ENCODE measurements at regions not wholly inside any gene's neighbourhood (a gene's known extent, or its start where the extent isn't known, plus 50 kb on each side); places are given as distances from the start of the nearest gene placed in this dataset.

DNA sequence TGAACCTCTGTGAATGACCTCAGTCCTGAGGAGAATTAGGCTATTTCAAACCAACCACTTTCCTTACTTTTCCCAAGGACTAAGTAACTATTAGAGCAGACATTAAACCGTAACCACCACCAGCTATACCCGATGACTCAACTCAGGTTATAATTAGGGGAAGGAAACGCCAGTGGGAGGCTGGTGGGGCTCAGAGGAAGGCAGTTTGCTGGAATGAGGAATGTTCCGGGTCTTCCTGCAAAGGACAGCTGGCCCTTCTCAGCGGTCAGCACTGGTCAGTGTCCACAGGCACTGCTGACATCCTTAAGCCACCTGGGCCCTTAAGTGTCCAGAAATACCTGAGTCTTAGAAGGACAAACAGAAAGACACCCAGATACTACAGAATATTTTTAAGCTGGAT lies 515.2 kb downstream of the MAFB start:
- DNase-seq: no peak

DNA sequence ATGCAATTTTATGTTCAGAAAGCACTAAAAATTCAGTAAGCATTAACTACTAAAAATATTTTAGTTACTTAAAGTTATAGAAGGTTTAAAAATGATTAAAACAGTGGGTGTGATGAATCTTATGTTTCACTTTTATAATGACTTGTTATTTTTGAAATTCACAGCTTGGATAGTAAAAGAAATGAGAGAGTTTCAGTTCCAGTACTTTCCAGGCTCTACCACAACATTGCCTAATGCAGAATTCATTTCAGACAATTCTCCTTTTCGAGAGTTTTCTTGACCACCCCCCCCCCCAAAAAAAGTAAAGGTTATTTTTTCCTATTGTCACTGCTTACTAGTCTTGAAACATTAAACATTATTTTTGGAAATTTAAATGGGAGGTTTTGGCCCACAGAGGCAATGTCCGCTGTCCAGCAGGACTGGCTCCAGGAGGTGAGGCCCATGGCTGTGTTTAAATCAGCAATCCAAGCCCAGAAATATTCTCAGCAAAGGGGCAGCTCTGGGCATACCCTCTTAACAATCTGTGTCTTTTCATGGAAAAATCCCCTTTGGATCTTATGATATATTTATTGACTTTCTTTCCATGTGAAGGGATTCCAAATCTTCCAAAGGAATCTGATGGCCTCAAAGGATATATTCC lies 519.9 kb downstream of the MAFB start:
- DNase-seq: no peak

DNA sequence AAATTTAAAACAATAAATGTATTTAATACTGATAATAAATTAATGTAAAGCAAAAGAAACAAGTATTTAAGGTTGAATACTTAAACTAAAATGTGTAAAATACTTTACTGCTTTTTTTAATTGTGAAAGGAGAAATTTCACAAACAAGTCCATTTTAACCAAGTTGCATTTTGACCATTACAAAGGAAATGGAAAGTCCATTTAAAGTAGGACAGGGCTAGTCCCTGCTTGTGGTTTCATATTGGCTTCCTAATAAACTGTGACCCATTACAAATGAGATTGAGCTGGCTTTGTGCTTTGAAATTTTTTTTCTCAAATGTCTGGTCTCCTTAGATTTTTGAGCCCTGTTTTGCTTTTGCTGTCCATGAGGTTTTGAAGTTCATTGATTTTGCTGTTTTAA lies 527.6 kb downstream of the MAFB start:
- DNase-seq: no peak

DNA sequence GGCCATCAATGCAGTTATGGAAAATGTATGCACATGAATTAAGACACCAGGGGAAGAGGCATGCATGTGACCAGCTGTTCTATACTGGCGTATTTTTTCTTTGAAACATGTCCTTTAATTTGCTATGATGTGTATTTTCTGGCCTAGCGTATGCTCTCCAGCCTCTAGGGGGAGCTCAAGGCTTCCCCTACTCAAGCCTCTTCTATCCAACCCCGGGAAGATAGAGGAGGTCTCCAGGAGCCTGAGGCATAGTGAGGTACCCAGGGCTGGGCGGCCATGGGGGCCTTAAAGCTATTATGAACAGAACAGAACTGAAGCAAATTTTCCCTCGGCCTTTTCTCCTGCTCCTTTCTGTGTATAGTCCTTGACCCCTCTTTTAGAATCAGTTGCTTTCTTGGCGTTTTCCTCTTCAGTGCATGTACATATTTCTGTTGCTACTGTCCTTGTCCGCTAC lies 528.9 kb downstream of the MAFB start:
- DNase-seq: peak in 27 of 56 donors; percentile 0 to 65 (median 4)

DNA sequence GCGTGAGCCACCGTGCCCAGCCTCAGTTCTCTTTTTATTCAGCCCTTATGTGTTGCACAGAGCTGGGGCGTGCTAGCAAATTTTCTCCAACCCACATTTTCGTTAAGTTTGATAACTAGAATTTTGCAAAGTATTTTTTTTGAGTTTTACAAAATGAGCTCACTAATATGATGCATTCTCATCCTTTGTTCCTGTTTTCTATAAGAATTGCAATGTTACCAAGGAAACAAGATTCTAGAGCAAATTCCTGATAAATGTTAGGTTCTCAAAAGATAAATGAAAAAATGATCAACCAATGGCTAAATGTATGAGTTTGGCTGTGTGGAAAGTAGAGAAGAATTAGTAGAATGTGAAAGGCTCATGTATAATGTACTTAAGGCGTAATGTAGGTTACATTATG lies 529.8 kb downstream of the MAFB start:
- no peak for DNase-seq

DNA sequence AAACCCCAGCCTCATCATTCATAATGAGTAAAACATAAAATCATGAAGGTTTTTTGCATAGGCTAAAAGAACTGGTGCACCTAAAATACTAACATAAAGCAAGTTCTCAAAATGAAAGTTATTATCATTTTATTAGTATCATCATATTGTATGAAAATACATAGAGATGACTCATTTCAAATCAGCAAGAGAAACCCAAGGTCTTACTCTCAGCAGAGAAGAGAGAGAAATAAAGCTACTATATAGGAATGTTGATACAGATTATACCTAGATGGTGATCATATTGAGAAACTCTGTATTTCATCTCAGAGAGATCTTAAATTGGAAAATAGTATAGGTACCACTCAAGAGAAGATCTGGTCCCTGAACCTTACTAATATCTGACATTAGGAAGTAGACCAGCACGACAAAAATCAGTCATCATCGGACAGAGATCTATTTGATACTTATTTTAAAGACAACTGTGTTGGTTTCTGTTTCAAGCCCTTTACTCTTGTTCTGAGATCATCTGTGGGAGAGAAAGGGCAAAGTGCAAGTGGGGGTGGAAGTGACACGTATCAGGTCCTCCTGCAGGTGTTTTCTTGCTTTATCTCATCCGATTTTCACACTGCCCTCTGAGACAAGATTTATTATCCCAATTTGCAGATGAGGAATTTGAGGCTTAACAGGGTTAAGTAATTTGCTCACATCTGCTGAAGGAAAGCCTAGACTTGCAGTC lies 532.3 kb downstream of the MAFB start:
- DNase-seq: no peak

DNA sequence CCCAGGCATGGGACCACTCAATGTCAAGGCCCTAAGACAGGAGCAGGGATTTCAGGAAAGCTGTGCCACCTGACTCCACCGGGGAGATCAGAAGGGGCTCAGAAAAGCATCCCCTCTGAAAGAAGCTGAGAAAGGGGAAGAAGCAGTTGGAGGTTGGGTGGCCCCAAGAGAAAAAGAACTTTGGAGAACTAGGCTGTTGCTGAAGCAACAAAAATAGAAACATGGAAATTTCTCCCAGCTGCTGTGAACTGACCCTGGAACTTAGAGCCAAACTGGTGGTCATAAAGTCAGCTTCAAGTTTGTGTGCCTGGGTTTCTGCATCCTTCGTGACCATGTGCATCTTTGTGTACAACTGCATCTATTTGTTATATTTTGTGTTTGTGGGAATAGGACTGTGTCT lies 534.5 kb downstream of the MAFB start:
- DNase-seq: no peak

DNA sequence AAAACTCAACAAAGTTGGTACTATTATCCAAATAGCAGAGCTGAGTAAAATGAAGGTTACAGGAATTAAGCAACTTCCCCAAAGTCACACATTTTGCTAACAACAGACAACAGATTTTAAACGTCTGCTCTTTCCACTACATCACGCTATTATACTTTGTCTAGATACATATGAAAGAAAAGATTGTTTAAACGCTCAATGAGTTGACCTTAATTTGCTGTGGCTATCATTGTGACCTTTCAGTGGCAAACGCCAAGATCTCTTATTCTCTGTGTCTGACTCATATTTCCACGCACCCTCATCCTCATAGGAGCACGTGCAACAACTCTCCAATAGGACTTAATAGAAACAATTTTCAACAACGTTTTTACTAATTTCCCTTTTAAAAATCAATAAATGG lies 540.1 kb downstream of the MAFB start:
- DNase-seq: no peak

DNA sequence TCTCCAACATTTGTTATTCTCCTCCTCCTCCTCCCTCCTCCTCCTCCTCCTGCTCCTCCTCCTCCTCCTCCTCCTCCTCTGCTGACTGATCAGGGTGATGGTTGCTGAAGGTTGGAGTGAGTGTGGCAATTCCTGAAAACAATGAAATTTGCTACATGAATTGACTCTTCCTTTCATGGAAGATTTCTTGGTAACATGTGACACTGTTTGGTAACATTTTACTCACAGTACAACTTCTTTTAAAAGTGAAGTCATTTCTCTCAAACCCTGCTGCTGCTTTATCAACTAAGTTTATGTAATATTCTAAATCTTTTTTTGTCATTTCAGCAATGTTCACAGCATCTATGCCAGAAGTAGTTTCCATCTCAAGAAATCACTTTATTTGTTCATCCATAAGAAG lies 543.0 kb downstream of the MAFB start:
- no peak for DNase-seq

DNA sequence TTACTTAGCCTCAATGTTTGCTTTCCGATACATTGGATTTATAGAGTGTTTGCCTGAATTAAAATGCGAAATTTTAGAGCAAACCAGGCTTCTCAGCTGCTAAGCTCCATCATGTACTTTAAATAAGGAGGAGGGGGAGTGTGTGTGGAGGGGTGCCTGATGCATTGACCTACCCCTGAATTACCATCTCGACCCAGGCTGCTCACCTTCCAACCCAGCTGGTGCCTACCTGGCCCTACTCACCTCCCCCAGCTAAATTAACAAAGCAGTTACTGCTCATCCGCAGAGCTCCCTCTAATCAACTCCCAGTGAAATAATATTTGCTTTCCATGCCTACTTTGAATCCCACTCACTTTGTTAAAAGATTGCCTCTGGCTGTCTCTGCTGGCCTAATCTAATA lies 544.5 kb downstream of the MAFB start:
- no peak for DNase-seq

DNA sequence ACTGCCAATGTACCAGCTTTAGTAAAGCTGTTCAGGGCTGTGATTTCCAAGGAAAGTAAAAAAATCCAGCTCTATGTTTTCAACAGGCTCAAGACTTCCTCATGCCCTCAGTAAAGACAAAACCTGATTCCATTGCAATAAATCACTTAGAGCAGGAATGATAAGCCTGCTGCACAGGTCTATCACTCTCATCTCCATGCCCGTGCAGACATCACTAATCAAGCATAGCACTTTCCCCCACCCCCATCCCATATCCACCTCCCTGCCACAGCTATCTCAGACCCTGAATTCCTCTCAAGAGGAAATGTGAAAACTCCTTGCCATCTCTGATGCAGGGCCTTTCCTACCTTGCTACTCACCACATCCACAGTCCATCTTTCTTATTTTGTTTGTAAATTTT lies 554.9 kb downstream of the MAFB start:
- DNase-seq: no peak

DNA sequence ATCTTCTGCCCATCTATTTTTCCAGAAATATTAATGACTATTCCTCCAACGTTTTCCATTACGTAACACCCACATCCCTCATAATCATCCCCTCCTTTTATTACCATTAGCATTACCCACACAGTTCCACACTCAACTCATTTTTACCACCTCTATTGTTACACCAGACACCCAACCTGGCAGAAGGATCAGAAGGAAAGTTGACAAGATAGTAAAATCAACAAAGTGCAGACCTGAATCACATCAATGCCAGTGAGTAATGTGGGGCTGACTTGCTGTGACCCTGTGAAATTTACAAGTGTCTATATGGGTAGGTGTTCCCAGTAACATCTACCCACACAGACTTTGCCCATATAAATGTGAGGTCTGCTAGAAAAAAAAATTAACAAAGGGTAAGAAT lies 568.2 kb downstream of the MAFB start:
- DNase-seq: no peak

DNA sequence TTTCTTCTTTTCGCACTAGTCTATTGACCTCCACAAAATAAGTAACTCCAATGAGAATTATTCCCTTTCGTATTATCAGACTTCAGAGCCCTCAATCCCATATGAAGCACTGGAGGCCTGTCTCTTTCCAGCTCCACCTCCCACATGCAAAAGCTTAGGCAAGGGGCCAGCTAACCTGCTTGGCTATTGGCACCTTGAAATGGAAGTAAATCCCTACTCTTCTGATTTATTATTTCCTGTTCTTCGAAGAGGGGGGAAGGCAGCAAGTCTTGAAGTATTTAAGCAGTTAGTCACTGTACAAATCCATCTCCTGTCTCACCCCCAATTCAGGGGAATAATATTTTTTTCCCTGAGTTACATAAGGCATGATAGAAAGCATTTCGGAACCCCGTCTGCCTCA lies 577.8 kb downstream of the MAFB start:
- DNase-seq: no peak

DNA sequence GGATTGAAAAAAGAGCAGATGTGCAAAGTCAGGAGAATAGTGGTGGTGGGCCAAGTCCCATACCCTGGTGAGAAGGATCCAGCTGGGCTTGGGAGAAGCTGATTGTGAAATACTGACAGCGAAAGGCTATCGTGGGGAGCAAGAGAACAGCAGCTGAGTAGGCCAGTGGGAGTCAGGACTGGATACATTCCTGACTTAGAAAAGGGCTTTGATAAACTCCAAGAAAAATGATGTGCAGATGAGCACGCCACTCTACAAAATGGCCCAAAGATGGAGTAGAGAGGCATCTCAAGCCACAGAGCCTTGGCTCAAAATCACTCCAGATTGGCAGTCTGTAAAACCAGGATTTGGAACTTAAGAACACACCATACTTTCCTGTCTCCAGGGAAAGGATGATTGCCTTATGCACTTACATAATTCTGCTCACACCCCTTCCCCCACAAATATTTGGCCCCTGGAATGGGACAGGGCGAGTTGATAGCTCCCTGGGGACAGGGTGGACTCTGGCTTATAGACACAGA lies 578.7 kb downstream of the MAFB start:
- no peak for DNase-seq

DNA sequence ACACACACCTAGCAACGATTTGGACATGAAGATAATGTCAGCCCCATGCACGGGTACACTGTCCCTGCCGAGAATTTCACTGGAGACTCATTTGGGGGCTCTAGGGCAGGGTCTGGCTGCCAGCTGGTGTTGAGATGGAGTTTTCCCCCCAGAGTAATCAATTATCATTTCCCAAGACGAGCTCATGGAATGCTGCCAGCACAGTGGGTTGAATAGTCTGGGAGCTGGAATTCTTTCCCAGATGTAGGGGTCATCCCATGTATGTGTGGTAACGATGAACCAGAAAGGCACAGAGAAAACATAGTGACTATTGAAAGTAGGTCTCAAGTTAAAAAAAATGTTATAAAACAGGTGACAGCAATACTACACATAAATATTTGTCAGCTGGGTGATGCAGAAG lies 579.9 kb downstream of the MAFB start:
- DNase-seq: no peak

DNA sequence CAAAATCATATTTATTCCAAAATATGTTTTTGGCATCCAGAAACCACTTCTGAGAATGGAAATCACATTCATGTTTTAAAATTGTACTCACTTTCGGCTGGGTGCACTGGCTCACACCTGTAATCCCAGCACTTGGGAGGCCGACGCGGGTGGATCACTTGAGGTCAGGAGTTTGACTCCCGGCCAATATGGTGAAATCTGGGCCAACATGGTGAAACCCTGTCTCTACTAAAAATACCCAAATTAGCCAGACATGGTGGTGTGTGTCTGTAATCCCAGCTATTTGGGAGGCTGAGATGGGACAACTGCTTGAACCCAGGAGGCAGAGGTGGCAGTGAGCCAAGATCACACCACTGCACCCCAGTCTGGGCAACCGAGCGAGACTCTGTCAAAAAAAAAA lies 580.7 kb downstream of the MAFB start:
- DNase-seq: no peak

DNA sequence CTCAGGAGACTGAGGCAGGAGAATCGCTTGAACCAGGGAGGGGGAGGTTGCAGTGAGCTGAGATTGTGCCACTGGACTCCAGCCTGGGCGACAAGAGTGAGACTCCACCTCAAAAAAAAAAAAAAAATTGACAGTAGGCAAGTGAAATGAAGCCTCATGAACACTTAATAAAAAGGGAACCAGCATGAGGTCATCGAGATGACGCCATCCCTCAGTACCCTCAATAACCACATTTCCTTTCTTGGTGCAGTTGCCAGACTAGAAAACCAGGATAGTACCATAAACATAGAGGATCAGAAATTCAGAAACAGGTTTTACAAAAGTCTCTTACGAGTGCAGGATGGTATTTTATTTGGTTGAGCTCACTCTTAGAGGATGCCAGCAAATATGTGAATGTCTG lies 584.1 kb downstream of the MAFB start:
- no peak for DNase-seq

DNA sequence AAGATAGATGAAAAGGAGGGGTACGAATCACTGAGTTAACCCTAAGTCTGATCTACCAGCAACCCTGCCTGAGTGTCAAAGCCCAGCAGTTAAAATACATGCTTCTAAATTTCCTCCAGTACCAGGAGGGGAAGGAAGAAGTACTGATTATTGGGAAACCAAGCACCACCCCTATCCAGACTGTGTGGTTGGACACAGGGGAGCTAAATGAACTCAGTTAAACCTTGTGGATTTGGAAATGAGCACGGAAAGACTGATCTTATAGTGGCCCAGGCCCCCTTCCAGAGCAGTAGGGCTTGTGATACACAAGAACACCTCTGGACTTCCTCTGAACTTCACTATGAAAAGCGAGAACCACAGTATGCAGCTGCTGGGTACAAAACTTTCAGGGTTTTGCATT lies 585.6 kb downstream of the MAFB start:
- no peak for DNase-seq

DNA sequence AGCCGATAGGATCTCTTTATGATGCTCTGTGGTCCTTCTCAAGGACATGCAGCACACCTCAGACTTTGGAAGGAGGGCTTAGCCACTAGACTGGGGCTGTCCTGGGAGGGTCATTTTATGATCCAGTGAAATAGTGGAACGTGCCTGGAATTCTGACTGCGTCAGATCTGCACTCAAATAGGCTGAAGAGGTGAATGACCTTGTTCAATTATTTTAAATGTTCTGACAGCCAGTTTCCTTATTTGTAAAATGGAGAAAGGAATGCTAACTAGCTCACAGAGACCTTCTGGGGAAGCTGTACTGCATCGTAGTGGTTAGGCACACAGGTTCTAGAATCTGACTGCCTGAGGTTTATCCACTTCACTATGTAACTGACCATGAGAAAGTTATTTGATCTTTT lies 587.5 kb downstream of the MAFB start:
- no peak for DNase-seq

DNA sequence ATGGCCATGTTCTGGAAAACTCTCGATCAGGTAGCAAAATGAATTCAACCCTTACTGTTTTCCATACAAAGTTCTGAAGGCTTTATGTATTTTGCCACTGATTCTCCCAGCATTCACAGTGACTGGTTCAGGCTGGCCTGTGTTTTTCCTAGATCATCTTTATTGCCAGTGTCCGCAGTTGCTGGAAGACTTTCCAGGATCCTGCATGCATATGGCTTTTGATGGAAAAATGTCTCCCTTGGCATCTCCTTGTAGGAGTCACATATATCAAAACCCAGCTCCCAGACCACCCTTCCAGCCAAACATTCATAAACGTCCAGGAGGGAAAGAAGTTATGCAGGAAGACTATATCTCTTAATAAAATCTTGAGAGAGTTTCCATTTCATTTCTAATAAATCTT lies 588.8 kb downstream of the MAFB start:
- no peak for DNase-seq

DNA sequence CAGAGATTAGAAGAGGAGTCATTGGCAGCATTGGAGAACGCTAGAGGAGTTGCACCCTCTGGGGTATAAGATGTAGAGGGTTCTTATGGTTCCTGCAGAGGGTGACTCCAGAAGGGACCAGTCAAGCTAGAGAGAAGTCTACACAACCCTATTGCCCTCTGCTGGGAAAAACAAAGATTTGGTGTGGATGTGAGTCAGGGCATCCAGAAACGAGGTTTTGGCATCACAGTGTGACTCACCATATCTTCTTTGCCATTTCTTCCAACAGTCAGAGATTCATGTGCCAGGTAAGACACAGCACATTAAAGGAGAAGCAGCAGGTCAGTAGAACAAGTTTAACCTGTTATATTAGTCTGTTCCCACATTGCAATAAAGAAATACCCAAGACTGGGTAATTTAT lies 598.8 kb downstream of the MAFB start:
- no peak for DNase-seq

DNA sequence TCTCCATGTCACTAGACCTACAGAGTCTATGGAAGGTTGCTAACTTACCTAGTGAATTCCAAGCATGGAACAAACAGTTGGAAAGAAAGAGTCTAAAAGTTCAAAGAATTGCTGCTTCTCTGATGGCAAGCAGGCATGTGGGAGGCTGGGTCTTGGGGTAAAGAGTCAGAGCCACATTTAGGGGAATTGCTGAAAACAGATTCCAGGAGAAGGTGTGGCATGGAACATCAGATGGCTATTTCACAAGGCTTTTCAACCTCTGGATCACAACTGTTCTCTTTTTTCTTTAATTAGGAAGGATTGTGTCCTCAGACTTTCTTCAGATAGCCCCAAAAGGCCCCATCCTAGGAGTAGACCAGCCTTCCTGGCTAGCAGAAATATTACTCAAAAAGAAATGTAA lies 601.5 kb downstream of the MAFB start:
- DNase-seq: no peak

DNA sequence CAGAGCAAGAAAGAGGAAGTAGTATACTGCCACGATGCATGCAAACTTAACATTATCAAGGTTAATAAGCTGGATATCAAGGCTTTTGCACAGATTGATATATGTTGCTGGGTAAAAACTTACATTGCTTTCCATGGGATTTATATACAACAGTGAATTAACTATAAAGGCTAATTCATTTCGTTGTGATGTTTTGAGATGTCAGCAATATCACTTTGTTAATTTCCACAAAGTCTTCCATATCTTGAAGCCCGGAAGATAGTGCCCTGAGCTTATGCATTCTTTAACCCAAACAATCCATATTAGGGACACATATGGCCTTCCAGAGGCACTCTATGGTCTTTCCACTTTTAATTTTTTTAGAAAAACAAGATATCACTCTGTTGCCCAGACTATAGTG lies 603.5 kb downstream of the MAFB start:
- no peak for DNase-seq

Measured in amygdala (tissue), 56 donors.